Panc1 (cell line): ENCODE measurements at regions not wholly inside any gene's neighbourhood (a gene's known extent, or its start where the extent isn't known, plus 50 kb on each side); places are given as distances from the start of the nearest gene placed in this dataset.

Experiments used
- CTCF ChIP-seq: fragments of 450-650 bp; IDR thresholded peaks from 2 replicates; pipeline ENCODE4 v1.5.1; 2017; ENCODE audit warnings: mild to moderate bottlenecking
- POLR2AphosphoS5 ChIP-seq: IDR thresholded peaks from 2 replicates; pipeline ENCODE4 v1.6.1; 2012; ENCODE audit warnings: mild to moderate bottlenecking, low read depth, low read length, moderate library complexity
- REST ChIP-seq, 2 experiments: IDR thresholded peaks; 2 replicates each; pipeline ENCODE4 v1.6.1; 2011 to 2012; ENCODE audit warnings: low read depth in 2 of 2, control low read depth in 1 of 2, low read length in 1 of 2, mild to moderate bottlenecking in 1 of 2, moderate library complexity in 1 of 2; ENCODE audit not compliant: insufficient read depth in 1 of 2
- SIN3A ChIP-seq: IDR thresholded peaks from 2 replicates; pipeline ENCODE4 v1.6.1; 2012; ENCODE audit warnings: low read depth, mild to moderate bottlenecking, low read length, moderate library complexity, borderline replicate concordance; ENCODE audit not compliant: insufficient read depth

GRCh38 chr14:30340495-30340894, 218.5 kb upstream of the G2E3 start:
- TF ChIP-seq REST (IDR thresholded peaks at IDR 0.05; ENCODE audit: insufficient read depth in 1 of 2, low read depth in 2 of 2, low read length in 1 of 2): no peak
- no peak for TF ChIP-seq CTCF
- no peak for TF ChIP-seq POLR2AphosphoS5
- no peak for TF ChIP-seq SIN3A
